Ramos (cell line): ENCODE measurements at regions not wholly inside any gene's neighbourhood (a gene's known extent, or its start where the extent isn't known, plus 50 kb on each side); places are given as distances from the start of the nearest gene placed in this dataset.
"Not testable (repeated sequence)": the region's sequence is repeated elsewhere in the genome, so short reads cannot be mapped to it uniquely, and the experiment has no call there.

Experiments
- in situ Hi-C: fragments of 300-500 bp; cut with MboI; formaldehyde crosslinking; loops from one replicate; pipeline ENCODE4 v1.14.3; 2022; ENCODE audit warnings: low sequenced_read_pairs; ENCODE audit not compliant: unreplicated experiment

GRCh38 chr7:131691454-131692130 is 135.2 kb upstream of the PODXL start:
- in situ Hi-C loops: loop anchor here (25.0 kb wide), 1 partner anchor 896 kb away; the partner anchor contains the start of gene PLXNA4

- in situ Hi-C loops: loop anchor here (25.0 kb wide), 1 partner anchor 897 kb away; the partner anchor contains the start of gene PLXNA4
Measured at GRCh38 chr7:131690441-131690840, 134.0 kb upstream of the PODXL start.

- in situ Hi-C loops: loop anchor here (25.0 kb wide), 1 partner anchor 898 kb away; the partner anchor contains the start of gene PLXNA4
Measured at GRCh38 chr7:131689662-131690234, 133.3 kb upstream of the PODXL start.

- in situ Hi-C loops: loop anchor here (25.0 kb wide), 1 partner anchor 898 kb away; the partner anchor contains the start of gene PLXNA4
Measured at GRCh38 chr7:131688738-131689661, 132.6 kb upstream of the PODXL start.

GRCh38 chr7:131687296-131687695 is 130.9 kb upstream of the PODXL start:
- in situ Hi-C loops: loop anchor here (25.0 kb wide), 1 partner anchor 900 kb away; the partner anchor contains the start of gene PLXNA4

- in situ Hi-C loops: loop anchor here (25.0 kb wide), 1 partner anchor 900 kb away; the partner anchor contains the start of gene PLXNA4
Measured at GRCh38 chr7:131686833-131687232, 130.4 kb upstream of the PODXL start.

- in situ Hi-C loops: loop anchor here (25.0 kb wide), 1 partner anchor 904 kb away; the partner anchor contains the start of gene PLXNA4
Measured at GRCh38 chr7:131683536-131684125, 127.2 kb upstream of the PODXL start.

GRCh38 chr7:131681961-131682360 is 125.5 kb upstream of the PODXL start:
- in situ Hi-C loops: loop anchor here (25.0 kb wide), 1 partner anchor 905 kb away; the partner anchor contains the start of gene PLXNA4

GRCh38 chr7:131679071-131679470 is 122.6 kb upstream of the PODXL start:
- in situ Hi-C loops: loop anchor here (25.0 kb wide), 1 partner anchor 908 kb away; the partner anchor contains the start of gene PLXNA4

- in situ Hi-C loops: loop anchor here (25.0 kb wide), 1 partner anchor 910 kb away; the partner anchor contains the start of gene PLXNA4
Measured at GRCh38 chr7:131676850-131677249, 120.4 kb upstream of the PODXL start.

GRCh38 chr7:131674131-131674530 is 117.7 kb upstream of the PODXL start:
- in situ Hi-C loops: no loop called here

- in situ Hi-C loops: no loop called here
Measured at GRCh38 chr7:131673576-131673975, 117.1 kb upstream of the PODXL start.

GRCh38 chr7:131670406-131670805 is 114.0 kb upstream of the PODXL start:
- in situ Hi-C loops: no loop called here

- in situ Hi-C loops: no loop called here
Measured at GRCh38 chr7:131667699-131668098, 111.3 kb upstream of the PODXL start.

GRCh38 chr7:131665021-131665420 is 108.6 kb upstream of the PODXL start:
- in situ Hi-C loops: no loop called here

- in situ Hi-C loops: no loop called here
Measured at GRCh38 chr7:131664570-131664969, 108.1 kb upstream of the PODXL start.

GRCh38 chr7:131662301-131662873 is 106.0 kb upstream of the PODXL start:
- in situ Hi-C loops: not testable (repeated sequence)

GRCh38 chr7:131657881-131658280 is 101.5 kb upstream of the PODXL start:
- in situ Hi-C loops: no loop called here

- in situ Hi-C loops: no loop called here
Measured at GRCh38 chr7:131656980-131657723, 100.7 kb upstream of the PODXL start.
